GM21529 (cell line): ENCODE measurements at regions not wholly inside any gene's neighbourhood (a gene's known extent, or its start where the extent isn't known, plus 50 kb on each side); places are given as distances from the start of the nearest gene placed in this dataset.
"Not testable (repeated sequence)": the region's sequence is repeated elsewhere in the genome, so short reads cannot be mapped to it uniquely, and the experiment has no call there.

ENCODE experiments used
- ATAC-seq: cut with Tn5 transposase; IDR thresholded peaks from one replicate; pipeline ENCODE4 v1.9.1; 2021; ENCODE audit not compliant: unreplicated experiment

DNA sequence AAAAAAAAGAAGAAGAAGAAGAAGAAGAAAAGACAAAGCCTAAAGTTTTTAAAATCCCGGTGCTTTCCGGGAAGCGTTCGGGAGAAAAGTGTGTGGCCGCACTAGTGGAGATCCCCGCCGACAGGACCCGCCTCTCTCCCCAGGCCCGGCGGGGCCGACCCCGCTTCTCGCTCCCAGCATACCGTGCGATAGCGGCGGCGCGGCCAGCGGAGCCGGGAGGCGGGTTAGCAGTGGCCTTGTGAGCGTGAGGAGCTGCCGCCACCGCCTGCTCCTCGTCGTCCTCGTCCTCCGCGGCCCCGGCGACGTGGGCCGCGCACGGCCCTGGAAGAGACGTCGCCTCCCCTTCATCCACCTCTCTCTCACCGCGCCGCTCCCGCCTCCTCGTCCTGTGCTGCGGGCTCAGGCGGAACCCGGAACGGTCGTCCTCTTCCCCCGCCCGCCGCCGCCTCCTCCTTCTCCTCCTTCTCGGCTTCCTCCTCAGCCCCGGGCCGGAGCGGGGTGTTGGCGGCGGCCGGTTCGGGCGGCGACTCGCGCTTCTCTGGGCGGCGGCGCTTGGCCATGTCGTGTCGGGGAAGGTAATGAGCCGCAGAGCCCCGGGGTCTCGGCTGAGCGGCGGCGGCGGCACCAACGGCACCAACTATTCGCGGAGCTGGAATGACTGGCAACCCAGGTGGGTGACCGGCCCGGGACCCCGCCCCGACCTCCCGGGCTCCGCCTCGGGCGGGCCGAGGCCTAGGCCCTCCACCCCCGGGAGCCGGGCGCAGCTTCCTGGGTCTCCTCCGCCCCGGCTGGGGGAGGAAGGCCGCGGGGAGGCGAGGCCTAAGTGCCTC, 62.6 kb upstream of the CDR2 start:
- ATAC-seq: peak; percentile 69

GRCh38 chr16:22436326-22436822, 62.0 kb upstream of the CDR2 start:
- peak; percentile 31 for ATAC-seq

- ATAC-seq: not testable (repeated sequence)
Measured at GRCh38 chr16:22431314-22431713, 56.9 kb upstream of the CDR2 start.

DNA sequence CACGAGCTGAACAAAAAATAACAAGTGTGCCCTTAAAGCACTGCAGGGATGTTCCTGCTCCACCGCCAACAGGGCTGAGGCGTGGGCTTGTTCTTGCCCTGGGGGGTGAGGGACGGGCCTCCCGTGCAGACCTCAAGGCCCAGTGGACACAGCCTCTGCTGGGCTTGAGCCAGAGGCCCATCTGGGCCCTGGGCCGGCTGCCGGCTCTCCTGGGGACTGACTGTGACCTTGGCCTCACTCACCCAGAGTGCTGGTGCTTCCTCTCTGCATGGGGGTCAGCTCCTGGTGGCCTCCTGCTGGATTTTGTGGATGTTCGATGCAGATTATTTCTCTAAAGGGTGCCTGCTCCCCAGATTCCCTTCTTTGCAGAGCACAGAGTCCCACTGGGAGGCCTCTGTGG, 54.2 kb upstream of the CDR2 start:
- no peak for ATAC-seq

DNA sequence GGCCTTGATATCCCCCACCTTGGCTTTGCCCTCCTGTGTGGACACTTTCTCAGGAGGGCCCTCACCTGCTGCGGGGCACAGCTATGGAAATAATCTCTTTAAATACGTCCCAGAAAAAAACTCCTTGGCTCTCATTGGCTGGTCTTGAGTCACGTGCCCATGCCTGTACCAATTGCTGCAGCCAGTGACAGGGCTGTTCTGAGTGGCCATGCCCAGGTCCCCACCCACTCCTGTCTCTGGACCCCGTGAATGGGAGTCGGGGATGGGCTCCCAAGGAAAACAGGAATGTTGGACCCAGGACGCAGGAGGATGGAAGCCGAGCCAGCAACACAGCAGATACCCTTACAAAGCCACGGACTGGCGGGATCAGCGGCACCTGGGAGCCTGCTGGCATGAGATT, 53.1 kb upstream of the CDR2 start:
- ATAC-seq: no peak

DNA sequence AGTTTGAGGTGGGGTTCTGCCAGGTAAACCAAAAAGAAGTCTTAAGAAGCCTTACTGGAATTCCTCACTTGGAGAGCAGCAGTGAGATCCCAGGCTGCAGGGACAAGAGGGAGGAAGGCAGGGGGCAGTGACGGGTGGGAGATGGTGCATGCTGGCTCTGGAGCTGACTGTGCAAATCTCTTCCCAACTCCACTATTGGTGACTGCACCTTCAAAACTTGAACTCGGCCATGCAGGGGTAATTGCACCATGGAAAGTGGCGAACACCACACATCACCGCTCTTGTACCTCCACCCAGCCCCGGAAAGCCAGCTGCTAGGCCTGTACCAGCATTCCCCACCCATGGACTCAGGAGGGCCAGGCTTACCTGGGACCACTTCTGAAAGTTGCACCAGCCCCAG, 51.4 kb upstream of the CDR2 start:
- ATAC-seq: no peak

DNA sequence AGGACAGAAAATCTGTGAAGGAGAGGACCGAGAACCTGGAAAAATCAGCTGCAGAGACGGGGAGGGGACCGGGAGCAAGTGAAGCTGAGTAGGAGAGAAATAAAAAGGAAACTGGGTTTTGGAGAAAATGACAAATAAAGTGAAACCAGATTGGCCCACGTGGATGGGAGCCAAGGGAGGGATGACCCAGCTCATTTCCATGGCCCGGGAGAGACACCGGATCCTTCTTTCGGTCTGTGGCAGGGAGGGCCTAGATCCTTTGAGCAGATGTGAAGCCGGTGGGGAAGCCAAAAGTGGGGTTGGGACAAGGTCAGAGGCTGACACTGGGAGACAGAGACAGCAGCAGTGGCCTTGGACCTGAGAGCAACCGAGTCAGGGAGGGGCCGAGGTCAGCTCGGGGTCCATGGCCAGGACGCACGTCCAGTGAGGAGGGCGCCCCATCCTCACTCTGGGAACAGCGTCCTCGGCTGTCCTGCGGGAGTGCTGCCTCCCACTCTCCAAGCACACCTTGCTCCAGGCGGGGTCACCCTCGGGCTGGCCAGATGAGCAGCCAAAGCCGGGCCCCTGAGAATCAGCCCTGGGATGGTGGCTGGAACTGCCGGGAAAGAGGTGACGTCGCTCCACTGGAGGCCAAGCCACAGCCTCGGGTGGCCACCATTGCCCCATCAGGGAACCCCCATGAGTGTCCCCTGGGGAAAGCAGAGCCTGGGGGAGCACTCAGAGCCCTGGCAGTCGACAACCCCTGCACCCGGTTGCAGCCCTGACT, 50.8 kb upstream of the CDR2 start:
- ATAC-seq: no peak

- no peak for ATAC-seq
Measured at GRCh38 chr16:22424161-22424937, 49.9 kb upstream of the CDR2 start.
